ENCODE measurements at regions not wholly inside any gene's neighbourhood (a gene's known extent, or its start where the extent isn't known, plus 50 kb on each side); places are given as distances from the start of the nearest gene placed in this dataset.

DNA sequence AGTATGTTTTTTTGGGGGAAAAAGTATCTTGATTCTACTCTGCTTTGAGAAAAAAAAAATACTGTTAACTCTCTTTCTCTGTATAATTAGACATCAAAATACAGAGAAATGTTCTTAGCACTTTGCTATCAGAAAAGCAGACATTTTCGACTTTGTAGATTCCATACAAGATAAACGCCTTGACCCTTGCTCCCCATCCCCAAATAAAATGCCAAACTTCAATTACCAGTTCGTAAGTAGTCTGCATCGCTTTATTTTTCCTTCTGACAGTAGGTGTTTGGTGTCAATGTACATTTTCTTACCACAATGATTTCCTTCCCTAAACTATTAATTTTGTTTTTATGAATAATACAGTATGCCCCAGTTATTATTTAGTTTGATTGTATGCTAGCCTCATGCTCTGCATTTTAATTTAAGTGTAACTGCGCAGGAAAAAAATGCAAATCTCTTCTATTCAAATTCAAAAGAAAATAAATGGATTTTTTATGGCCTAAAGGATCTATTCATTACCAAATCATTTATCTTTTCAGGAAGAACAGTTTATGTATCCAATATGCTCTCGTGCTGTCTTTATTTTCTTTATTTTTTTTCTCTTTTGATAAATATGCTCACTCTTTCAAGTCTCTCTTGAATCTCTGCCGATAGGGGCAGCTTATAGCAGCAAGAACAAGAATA is 84.8 kb upstream of the ZNF217 start:
- no CpG with 5 or more reads among the region's 7 CpGs for WGBS, 2 experiments (ENCODE audit: extremely low coverage in 2 of 2, insufficient read length in 1 of 2)
- ATAC-seq (ENCODE audit: low read depth) (peak; percentile 46; the same call in 1 of the 2 replicates), DNase-seq (peak; percentile 20)
- Histone ChIP-seq H2AFZ (replicated peaks; ENCODE audit: low read length, poor library complexity) (peak overlapping the region; percentile 85), H2BK15ac (ENCODE audit: low read depth, low read length) (no peak overlapping the region), H3K14ac (replicated peaks; ENCODE audit: low read depth, low read length) (peak overlapping the region; percentile 33; the same call in 1 of the 2 replicates), H3K9ac (ENCODE audit: low read depth, low read length) (no peak overlapping the region), H3K4me2 (ENCODE audit: low read depth, low read length) (no peak overlapping the region; the same call in 1 of the 2 replicates), H4K5ac (ENCODE audit: low read depth, low read length) (no peak overlapping the region), H4K8ac (ENCODE audit: low read depth in 2 of 2, low read length in 2 of 2) (peak overlapping the region; percentile 1 to 77; a peak in 2 of 4 replicates), H3K27ac (ENCODE audit: insufficient read depth, low read length) (no peak overlapping the region), H3K18ac (ENCODE audit: low read depth, low read length) (no peak overlapping the region), H4K20me1 (ENCODE audit: insufficient read depth, low read length) (no peaks in the 10 kb centered on the region), H3K79me1 (ENCODE audit: low read depth in 1 of 2, low read length in 2 of 2) (no peaks in the 10 kb centered on the region), H2AK9ac (replicated peaks; ENCODE audit: low read depth, low read length, poor library complexity) (no peak overlapping the region), H3K36me3 (ENCODE audit: control insufficient read depth, insufficient read depth, low read length) (no peaks in the 10 kb centered on the region), H3K9me1 (ENCODE audit: insufficient read depth, low read length) (peaks cover 6% of the 10 kb centered on the region), H2BK120ac (ENCODE audit: low read depth, low read length) (no peak overlapping the region), H2BK5ac (ENCODE audit: low read depth, low read length, poor library complexity, severe bottlenecking) (no peak overlapping the region), H3K23ac (ENCODE audit: low read depth, low read length) (0 out of 2 replicates have a peak overlapping the region, but pooled peaks have one; percentile 59), H3K27me3 (ENCODE audit: control insufficient read depth, insufficient read depth, low read length) (no peaks in the 10 kb centered on the region), H3K4me3 (ENCODE audit: insufficient read depth, low read depth, low read length) (no peak overlapping the region), H2BK20ac (ENCODE audit: low read depth, low read length) (no peak overlapping the region), H4K91ac (ENCODE audit: insufficient read depth, low read depth, low read length) (no peak overlapping the region), H2AK5ac (ENCODE audit: low read depth, low read length) (no peak overlapping the region), H3K4ac (ENCODE audit: low read depth, low read length) (0 out of 2 replicates have a peak overlapping the region, but pooled peaks have one; percentile 49), H3K4me1 (ENCODE audit: control insufficient read depth, insufficient read depth, low read length) (peaks cover 10% of the 10 kb centered on the region), H3K56ac (ENCODE audit: extremely low read depth, insufficient read depth, low read length) (no peak overlapping the region), H3K9me3 (ENCODE audit: control insufficient read depth, insufficient read depth, low read length) (no peaks in the 10 kb centered on the region)
- ChIA-PET POLR2A (ENCODE audit: unreplicated experiment) (no interaction called here), CTCF (interaction anchor here (0.6 to 0.7 kb wide), 2 partner anchors 63 to 1528 kb away, joined by 3 to 4 read pairs; no protein-coding TSS in a partner anchor)
- in situ Hi-C loops (cut with MboI; ENCODE audit: low sequenced_read_pairs) = no loop called here
- no TSS peak for BruUV-seq (replicated peaks)
- intact Hi-C loops (cut with micrococcal nuclease) = no loop called here
- dilution Hi-C loops (cut with HindIII; ENCODE audit: low sequenced_read_pairs, unreplicated experiment) = no loop called here
- TF ChIP-seq, protein P1, sequence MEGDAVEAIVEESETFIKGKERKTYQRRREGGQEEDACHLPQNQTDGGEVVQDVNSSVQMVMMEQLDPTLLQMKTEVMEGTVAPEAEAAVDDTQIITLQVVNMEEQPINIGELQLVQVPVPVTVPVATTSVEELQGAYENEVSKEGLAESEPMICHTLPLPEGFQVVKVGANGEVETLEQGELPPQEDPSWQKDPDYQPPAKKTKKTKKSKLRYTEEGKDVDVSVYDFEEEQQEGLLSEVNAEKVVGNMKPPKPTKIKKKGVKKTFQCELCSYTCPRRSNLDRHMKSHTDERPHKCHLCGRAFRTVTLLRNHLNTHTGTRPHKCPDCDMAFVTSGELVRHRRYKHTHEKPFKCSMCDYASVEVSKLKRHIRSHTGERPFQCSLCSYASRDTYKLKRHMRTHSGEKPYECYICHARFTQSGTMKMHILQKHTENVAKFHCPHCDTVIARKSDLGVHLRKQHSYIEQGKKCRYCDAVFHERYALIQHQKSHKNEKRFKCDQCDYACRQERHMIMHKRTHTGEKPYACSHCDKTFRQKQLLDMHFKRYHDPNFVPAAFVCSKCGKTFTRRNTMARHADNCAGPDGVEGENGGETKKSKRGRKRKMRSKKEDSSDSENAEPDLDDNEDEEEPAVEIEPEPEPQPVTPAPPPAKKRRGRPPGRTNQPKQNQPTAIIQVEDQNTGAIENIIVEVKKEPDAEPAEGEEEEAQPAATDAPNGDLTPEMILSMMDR (conservative IDR thresholded peaks at IDR 0.05; ENCODE audit: low read depth, low read length) = peak; percentile 14; the same call in 1 of the 2 replicates
- TF ChIP-seq POLR2A (IDR thresholded peaks at IDR 0.05; ENCODE audit: low read depth, low read length) (no peak), RCOR1 (IDR thresholded peaks at IDR 0.05; ENCODE audit: insufficient replicate concordance, low read length) (no peak), SMC3 (IDR thresholded peaks at IDR 0.05; ENCODE audit: low read depth, low read length) (no peak), MAFK (IDR thresholded peaks at IDR 0.05; ENCODE audit: low read depth, low read length) (no peak), CEBPB (IDR thresholded peaks at IDR 0.05; ENCODE audit: low read depth, low read length) (no peak), RFX5 (IDR thresholded peaks at IDR 0.05; ENCODE audit: low read depth, low read length) (no peak)
- TF ChIP-seq, protein P2, sequence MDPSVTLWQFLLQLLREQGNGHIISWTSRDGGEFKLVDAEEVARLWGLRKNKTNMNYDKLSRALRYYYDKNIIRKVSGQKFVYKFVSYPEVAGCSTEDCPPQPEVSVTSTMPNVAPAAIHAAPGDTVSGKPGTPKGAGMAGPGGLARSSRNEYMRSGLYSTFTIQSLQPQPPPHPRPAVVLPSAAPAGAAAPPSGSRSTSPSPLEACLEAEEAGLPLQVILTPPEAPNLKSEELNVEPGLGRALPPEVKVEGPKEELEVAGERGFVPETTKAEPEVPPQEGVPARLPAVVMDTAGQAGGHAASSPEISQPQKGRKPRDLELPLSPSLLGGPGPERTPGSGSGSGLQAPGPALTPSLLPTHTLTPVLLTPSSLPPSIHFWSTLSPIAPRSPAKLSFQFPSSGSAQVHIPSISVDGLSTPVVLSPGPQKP (IDR thresholded peaks at IDR 0.05; ENCODE audit: borderline replicate concordance, low read depth, low read length) = no peak

All from IMR-90 (cell line).